Tibial nerve (tissue), 4 donors: ENCODE measurements at regions not wholly inside any gene's neighbourhood (a gene's known extent, or its start where the extent isn't known, plus 50 kb on each side); places are given as distances from the start of the nearest gene placed in this dataset.

ENCODE experiments used
- DNase-seq, 2 donors: peaks; one replicate each; pipeline ENCODE4 v3.0.0-alpha.2; 2019; ENCODE audit warnings: low spot score in 2 of 2
- H3K27ac ChIP-seq, 4 donors: fragments of 200-600 bp; sonication (generic) in 3 of 4; one replicate each; pipeline ENCODE4 v1.5.1; 2017 to 2019; ENCODE audit warnings: mild to moderate bottlenecking in 1 of 4
- H3K27me3 ChIP-seq, 2 donors: fragments of 200-600 bp; sonication (generic) in 1 of 2; one replicate each; pipeline versions ENCODE4 v1.5.1 to v1.6.0; 2017 to 2019
- H3K36me3 ChIP-seq, 3 donors: fragments of 200-600 bp; sonication (generic); one replicate each; pipeline ENCODE4 v1.5.1; 2018 to 2019
- H3K4me1 ChIP-seq, 4 donors: fragments of 200-600 bp; sonication (generic) in 3 of 4; one replicate each; pipeline ENCODE4 v1.5.1; 2017 to 2019
- H3K4me3 ChIP-seq, 4 donors: fragments of 200-600 bp; sonication (generic) in 3 of 4; one replicate each; pipeline ENCODE4 v1.5.1; 2017 to 2019; ENCODE audit warnings: mild to moderate bottlenecking in 1 of 4, moderate library complexity in 1 of 4
- H3K9me3 ChIP-seq, 4 donors: fragments of 200-600 bp; sonication (generic) in 3 of 4; one replicate each; pipeline ENCODE4 v1.5.1; 2017 to 2019
- CTCF ChIP-seq, 5 experiments: fragments of 200-600 bp in 3 of 5; fragments of 450-650 bp in 2 of 5; sonication (generic) in 3 of 5; IDR thresholded peaks; one replicate each; pipeline ENCODE4 v1.5.1; 2016 to 2019; ENCODE audit warnings: antibody characterized with exemption in 5 of 5, mild to moderate bottlenecking in 3 of 5, moderate library complexity in 2 of 5
- EP300 ChIP-seq, 2 donors: sonication (generic); formaldehyde crosslinking; IDR thresholded peaks; one replicate each; pipeline ENCODE4 v1.6.1; 2017; ENCODE audit warnings: antibody characterized with exemption in 2 of 2, mild to moderate bottlenecking in 1 of 2
- POLR2A ChIP-seq, 2 donors: fragments of 450-650 bp; IDR thresholded peaks; one replicate each; pipeline ENCODE4 v1.6.1; 2017; ENCODE audit warnings: antibody characterized with exemption in 2 of 2, mild to moderate bottlenecking in 2 of 2, moderate library complexity in 2 of 2
- WGBS, 2 donors: methylation state at CpG; one replicate each; pipeline ENCODE4 v1.1.5; 2018; 5-methylcytosine and 5-hydroxymethylcytosine counted together

DNA sequence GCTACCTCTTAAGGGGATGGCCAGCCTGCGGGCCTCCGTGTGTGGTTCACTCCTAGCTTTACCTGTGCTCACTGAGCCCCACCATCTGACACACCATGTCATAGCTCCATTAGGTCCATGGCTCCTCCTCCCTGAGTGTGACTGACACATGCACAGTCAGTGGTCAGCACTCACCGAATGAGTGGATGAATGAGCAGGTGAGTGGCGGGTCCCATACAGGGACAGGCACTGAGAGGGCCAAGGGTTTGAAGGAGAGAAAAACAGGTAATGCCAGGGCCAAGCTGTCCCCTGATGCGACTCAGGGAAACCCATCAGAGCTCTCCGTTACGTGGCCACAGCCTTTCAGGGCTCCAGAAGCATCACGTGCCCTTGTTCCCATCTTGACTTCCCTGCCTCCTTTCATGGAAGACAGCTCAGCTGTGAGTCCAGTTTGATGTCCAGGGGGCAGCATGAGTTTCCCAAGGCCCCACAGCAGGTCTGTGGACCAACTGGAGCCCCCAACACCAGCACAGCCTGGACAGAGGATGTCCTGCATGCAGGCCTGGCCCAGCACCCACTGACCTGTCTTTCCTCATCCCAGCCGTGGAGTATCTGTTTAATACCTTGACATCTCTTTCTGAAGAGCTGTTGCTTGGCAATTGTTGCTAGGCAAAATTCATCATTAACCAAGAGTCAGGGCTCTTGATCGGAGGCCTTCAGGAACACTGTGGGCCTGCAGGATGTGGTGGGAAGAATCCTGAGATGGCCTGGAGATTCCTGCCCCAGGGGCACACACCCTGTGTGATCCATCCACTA is 84.4 kb downstream of the PLXNA1 start:
- no peak for TF ChIP-seq POLR2A (IDR thresholded peaks at IDR 0.05)
- TF ChIP-seq CTCF (IDR thresholded peaks at IDR 0.05), result no peak
- no peak for TF ChIP-seq EP300 (IDR thresholded peaks at IDR 0.05)

GRCh38 chr3:127068111-127068810 is 85.3 kb downstream of the PLXNA1 start:
- no peak for DNase-seq
- Histone ChIP-seq H3K9me3 (no peaks in the 10 kb centered on the region), H3K4me1 (peaks cover 0 to 7% (median 0%) of the 10 kb centered on the region in 4 donors), H3K27ac (no peak overlapping the region), H3K4me3 (no peak overlapping the region), H3K27me3 (no peaks in the 10 kb centered on the region), H3K36me3 (no peaks in the 10 kb centered on the region)
- 84 to 87% methylated on average over 15 of the region's 15 CpGs for WGBS, 2 donors
- TF ChIP-seq CTCF (IDR thresholded peaks at IDR 0.05) (no peak), POLR2A (IDR thresholded peaks at IDR 0.05) (no peak), EP300 (IDR thresholded peaks at IDR 0.05) (no peak)

More for the DNA sequence above, 84.4 kb downstream of the PLXNA1 start:
- Histone ChIP-seq H3K27ac (no peak overlapping the region), H3K9me3 (no peaks in the 10 kb centered on the region), H3K4me1 (no peaks in the 10 kb centered on the region), H3K4me3 (no peak overlapping the region), H3K27me3 (no peaks in the 10 kb centered on the region), H3K36me3 (no peaks in the 10 kb centered on the region)
- WGBS, 2 donors, result 92 to 94% methylated on average over 10 of the region's 10 CpGs
- no peak for DNase-seq

- Histone ChIP-seq H3K36me3 (no peaks in the 10 kb centered on the region), H3K27ac (no peak overlapping the region), H3K9me3 (no peaks in the 10 kb centered on the region), H3K27me3 (no peaks in the 10 kb centered on the region), H3K4me1 (peaks cover 0 to 13% (median 0%) of the 10 kb centered on the region in 4 donors), H3K4me3 (no peak overlapping the region)
- no peak for DNase-seq
- TF ChIP-seq CTCF (IDR thresholded peaks at IDR 0.05) (no peak), POLR2A (IDR thresholded peaks at IDR 0.05) (no peak)
- 80 to 90% methylated on average over 7 to 9 of the region's 9 CpGs for WGBS, 2 donors
Observed at GRCh38 chr3:127068871-127069270, 86.0 kb downstream of the PLXNA1 start.

GRCh38 chr3:127069814-127070440 is 87.0 kb downstream of the PLXNA1 start:
- H3K4me1 ChIP-seq, result peaks cover 0 to 21% (median 0%) of the 10 kb centered on the region in 4 donors
- H3K4me3 ChIP-seq, result no peak overlapping the region
- TF ChIP-seq CTCF (IDR thresholded peaks at IDR 0.05) (no peak), EP300 (IDR thresholded peaks at IDR 0.05) (no peak), POLR2A (IDR thresholded peaks at IDR 0.05) (no peak)
- no peaks in the 10 kb centered on the region for H3K27me3 ChIP-seq
- no peak overlapping the region for H3K27ac ChIP-seq
- H3K9me3 ChIP-seq, result no peaks in the 10 kb centered on the region
- no peaks in the 10 kb centered on the region for H3K36me3 ChIP-seq
- no peak for DNase-seq
- 85 to 89% methylated on average over 13 to 14 of the region's 14 CpGs for WGBS, 2 donors

- Histone ChIP-seq H3K36me3 (no peaks in the 10 kb centered on the region), H3K4me1 (peaks cover 0 to 21% (median 0%) of the 10 kb centered on the region in 4 donors), H3K27ac (no peak overlapping the region), H3K27me3 (no peaks in the 10 kb centered on the region), H3K4me3 (no peak overlapping the region), H3K9me3 (no peaks in the 10 kb centered on the region)
- DNase-seq, result no peak
- WGBS, 2 donors, result 86 to 92% methylated on average over 6 to 9 of the region's 9 CpGs
- TF ChIP-seq CTCF (IDR thresholded peaks at IDR 0.05), result no peak
- no peak for TF ChIP-seq EP300 (IDR thresholded peaks at IDR 0.05)
- no peak for TF ChIP-seq POLR2A (IDR thresholded peaks at IDR 0.05)
Observed at GRCh38 chr3:127070776-127071175, 87.9 kb downstream of the PLXNA1 start.
